H1 (cell line): ENCODE measurements at regions not wholly inside any gene's neighbourhood (a gene's known extent, or its start where the extent isn't known, plus 50 kb on each side); places are given as distances from the start of the nearest gene placed in this dataset.

Source experiments
- TF ChIP-seq, protein P1 (sequence below), 3 experiments: IDR thresholded peaks; 1 replicate in 2 of 3; 2 replicates in 1 of 3; pipeline versions ENCODE4 v1.5.1 to v1.6.1; 2011; ENCODE audit warnings: low read length in 3 of 3, mild to moderate bottlenecking in 3 of 3, inconsistent platforms in 2 of 3, low read depth in 1 of 3, moderate library complexity in 1 of 3; ENCODE audit not compliant: insufficient read depth in 1 of 3; ENCODE audit errors: control extremely low read depth in 1 of 3

DNA sequence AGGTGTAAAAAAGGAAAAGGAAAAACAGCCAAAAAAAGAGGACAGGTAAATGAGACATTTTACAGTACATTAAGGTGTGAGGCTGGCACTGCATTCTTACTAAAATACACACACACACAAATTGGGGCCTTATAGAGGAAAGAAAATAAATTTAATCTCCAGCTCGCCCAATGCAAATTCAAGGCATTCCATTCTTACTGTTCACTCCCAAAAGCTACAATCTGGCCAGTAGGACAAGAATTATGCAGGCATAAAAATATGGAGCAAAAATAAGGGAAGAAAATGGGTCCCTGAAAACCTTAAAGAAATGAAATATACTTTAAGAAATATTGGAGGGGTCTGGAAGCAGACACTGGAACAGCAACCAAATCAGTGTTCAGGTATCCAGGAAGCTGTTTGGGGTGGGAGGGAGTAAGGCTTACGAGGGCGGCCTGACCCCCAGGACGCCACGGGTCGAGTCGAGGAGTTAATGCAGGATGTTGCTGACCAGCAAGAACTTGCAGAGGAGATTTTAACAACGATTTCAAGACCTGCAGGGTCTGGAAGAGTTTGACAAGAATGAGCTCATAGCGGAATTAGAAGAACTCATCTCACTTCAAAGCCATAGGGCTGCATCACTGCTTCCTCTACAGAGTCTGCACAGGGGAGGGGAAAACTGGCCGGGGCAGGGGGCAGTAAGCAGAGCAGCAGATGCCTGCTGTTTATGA lies 245.5 kb downstream of the TBL1XR1 start (continued):
- TF ChIP-seq, protein P1, sequence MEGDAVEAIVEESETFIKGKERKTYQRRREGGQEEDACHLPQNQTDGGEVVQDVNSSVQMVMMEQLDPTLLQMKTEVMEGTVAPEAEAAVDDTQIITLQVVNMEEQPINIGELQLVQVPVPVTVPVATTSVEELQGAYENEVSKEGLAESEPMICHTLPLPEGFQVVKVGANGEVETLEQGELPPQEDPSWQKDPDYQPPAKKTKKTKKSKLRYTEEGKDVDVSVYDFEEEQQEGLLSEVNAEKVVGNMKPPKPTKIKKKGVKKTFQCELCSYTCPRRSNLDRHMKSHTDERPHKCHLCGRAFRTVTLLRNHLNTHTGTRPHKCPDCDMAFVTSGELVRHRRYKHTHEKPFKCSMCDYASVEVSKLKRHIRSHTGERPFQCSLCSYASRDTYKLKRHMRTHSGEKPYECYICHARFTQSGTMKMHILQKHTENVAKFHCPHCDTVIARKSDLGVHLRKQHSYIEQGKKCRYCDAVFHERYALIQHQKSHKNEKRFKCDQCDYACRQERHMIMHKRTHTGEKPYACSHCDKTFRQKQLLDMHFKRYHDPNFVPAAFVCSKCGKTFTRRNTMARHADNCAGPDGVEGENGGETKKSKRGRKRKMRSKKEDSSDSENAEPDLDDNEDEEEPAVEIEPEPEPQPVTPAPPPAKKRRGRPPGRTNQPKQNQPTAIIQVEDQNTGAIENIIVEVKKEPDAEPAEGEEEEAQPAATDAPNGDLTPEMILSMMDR (IDR thresholded peaks at IDR 0.05; ENCODE audit: control extremely low read depth in 1 of 3, insufficient read depth in 1 of 3, low read depth in 1 of 3, low read length in 3 of 3): no peak
